Mesenchymal stem cell (in vitro differentiated cells and primary cell): ENCODE measurements at regions not wholly inside any gene's neighbourhood (a gene's known extent, or its start where the extent isn't known, plus 50 kb on each side); places are given as distances from the start of the nearest gene placed in this dataset.

Experiments
- DNase-seq: peaks from one replicate; pipeline ENCODE4 v3.0.0-alpha.2; 2013
- H2AFZ ChIP-seq: one replicate; pipeline ENCODE4 v1.6.1; 2013; ENCODE audit warnings: low read depth, mild to moderate bottlenecking, control low read depth, inconsistent platforms, low read length, moderate library complexity
- H2AK5ac ChIP-seq: 2 replicates; pipeline ENCODE4 v1.6.1; 2013; ENCODE audit warnings: low read length, moderate library complexity, mild to moderate bottlenecking, inconsistent platforms; ENCODE audit not compliant: severe bottlenecking
- H2BK120ac ChIP-seq: one replicate; pipeline ENCODE4 v1.6.1; 2013; ENCODE audit warnings: low read depth, mild to moderate bottlenecking, inconsistent platforms, low read length, moderate library complexity
- H2BK12ac ChIP-seq, 2 experiments: one replicate each; pipeline ENCODE4 v1.6.1; 2013; ENCODE audit warnings: inconsistent platforms in 2 of 2, low read length in 2 of 2, mild to moderate bottlenecking in 2 of 2, moderate library complexity in 2 of 2, control low read depth in 1 of 2
- H2BK15ac ChIP-seq: one replicate; pipeline ENCODE4 v1.6.1; 2013; ENCODE audit warnings: mild to moderate bottlenecking, low read depth, inconsistent platforms; ENCODE audit not compliant: poor library complexity, severe bottlenecking
- H2BK5ac ChIP-seq: 2 replicates; pipeline ENCODE4 v1.6.1; 2013; ENCODE audit warnings: low read depth, mild to moderate bottlenecking, low read length, control low read depth, inconsistent platforms; ENCODE audit not compliant: poor library complexity, severe bottlenecking
- H3K14ac ChIP-seq, 2 experiments: one replicate each; pipeline ENCODE4 v1.6.1; 2013; ENCODE audit warnings: inconsistent platforms in 2 of 2, low read length in 2 of 2, control low read depth in 1 of 2, mild to moderate bottlenecking in 1 of 2, moderate library complexity in 1 of 2
- H3K18ac ChIP-seq, 2 experiments: one replicate each; pipeline ENCODE4 v1.6.1; 2013; ENCODE audit warnings: inconsistent platforms in 2 of 2, low read length in 2 of 2, control low read depth in 1 of 2, low read depth in 1 of 2, mild to moderate bottlenecking in 1 of 2
- H3K23ac ChIP-seq, 2 experiments: one replicate each; pipeline ENCODE4 v1.6.1; 2013; ENCODE audit warnings: inconsistent platforms in 2 of 2, low read length in 2 of 2, mild to moderate bottlenecking in 2 of 2, moderate library complexity in 2 of 2, control low read depth in 1 of 2
- H3K27ac ChIP-seq: 2 replicates; pipeline ENCODE4 v1.5.1; 2013; ENCODE audit warnings: mild to moderate bottlenecking, moderate library complexity, low read length, control low read depth, inconsistent platforms; ENCODE audit not compliant: poor library complexity, severe bottlenecking
- H3K27me3 ChIP-seq, 2 experiments: 2 replicates each; pipeline versions ENCODE4 v1.6.1 to v1.7.0; 2013; ENCODE audit warnings: low read length in 2 of 2, mild to moderate bottlenecking in 2 of 2, moderate library complexity in 2 of 2, control low read depth in 1 of 2, inconsistent platforms in 1 of 2; ENCODE audit not compliant: control insufficient read depth in 1 of 2, insufficient read depth in 1 of 2
- H3K36me3 ChIP-seq, 2 experiments: 2 replicates each; pipeline versions ENCODE4 v1.6.1 to v1.7.0; 2013; ENCODE audit warnings: low read length in 2 of 2, control low read depth in 1 of 2, inconsistent platforms in 1 of 2, low read depth in 1 of 2, mild to moderate bottlenecking in 1 of 2; ENCODE audit not compliant: insufficient read depth in 2 of 2, control insufficient read depth in 1 of 2
- H3K4ac ChIP-seq, 2 experiments: one replicate each; pipeline ENCODE4 v1.6.1; 2013; ENCODE audit warnings: inconsistent platforms in 2 of 2, low read length in 2 of 2, mild to moderate bottlenecking in 2 of 2, moderate library complexity in 2 of 2, control low read depth in 1 of 2, low read depth in 1 of 2
- H3K4me1 ChIP-seq: 2 replicates; pipeline ENCODE4 v1.6.1; 2013; ENCODE audit warnings: low read depth, low read length, control low read depth; ENCODE audit not compliant: control insufficient read depth, insufficient read depth
- H3K4me2 ChIP-seq: 2 replicates; pipeline ENCODE4 v1.6.1; 2013; ENCODE audit warnings: low read length, mild to moderate bottlenecking, inconsistent platforms; ENCODE audit not compliant: poor library complexity, severe bottlenecking
- H3K4me3 ChIP-seq, 2 experiments: 2 replicates each; pipeline versions ENCODE4 v1.5.1 to v1.7.0; 2013; ENCODE audit warnings: low read length in 2 of 2, mild to moderate bottlenecking in 2 of 2, control low read depth in 1 of 2, low read depth in 1 of 2; ENCODE audit not compliant: insufficient read depth in 1 of 2
- H3K79me1 ChIP-seq: replicated peaks from 2 replicates; pipeline ENCODE4 v1.6.1; 2013; ENCODE audit warnings: mild to moderate bottlenecking, control low read depth, low read length, inconsistent platforms; ENCODE audit not compliant: poor library complexity, severe bottlenecking
- H3K9ac ChIP-seq: 2 replicates; pipeline ENCODE4 v1.7.0; 2013; ENCODE audit warnings: mild to moderate bottlenecking, low read length, moderate library complexity
- H3K9me3 ChIP-seq: 2 replicates; pipeline ENCODE4 v1.7.0; 2013; ENCODE audit warnings: mild to moderate bottlenecking, low read length; ENCODE audit not compliant: control insufficient read depth
- H4K8ac ChIP-seq: one replicate; pipeline ENCODE4 v1.6.1; 2013; ENCODE audit warnings: inconsistent platforms, mild to moderate bottlenecking, low read length, moderate library complexity
- H4K91ac ChIP-seq: one replicate; pipeline ENCODE4 v1.6.1; 2013; ENCODE audit warnings: mild to moderate bottlenecking, low read length, inconsistent platforms
- WGBS: methylation state at CpG from one replicate; pipeline ENCODE4 v1.1.7; 2013; ENCODE audit warnings: mixed read lengths; 5-methylcytosine and 5-hydroxymethylcytosine counted together

GRCh38 chrX:109934935-109935334 is 68.0 kb upstream of the TMEM164 start:
- H2BK15ac ChIP-seq = no peak overlapping the region
- H3K4me1 ChIP-seq = no peaks in the 10 kb centered on the region
- no peak overlapping the region for H4K91ac ChIP-seq
- no peak overlapping the region for H3K4me3 ChIP-seq
- H2BK120ac ChIP-seq = no peak overlapping the region
- 74% methylated on average over 5 of the region's 5 CpGs for WGBS
- no peak overlapping the region for H2AFZ ChIP-seq
- H3K79me1 ChIP-seq = no peaks in the 10 kb centered on the region
- no peak overlapping the region for H3K14ac ChIP-seq
- H2BK5ac ChIP-seq = no peak overlapping the region
- no peak overlapping the region for H2BK12ac ChIP-seq
- H3K9ac ChIP-seq = no peak overlapping the region
- H2AK5ac ChIP-seq = no peak overlapping the region
- H3K36me3 ChIP-seq = no peaks in the 10 kb centered on the region
- H3K27ac ChIP-seq = no peak overlapping the region
- no peak overlapping the region for H3K18ac ChIP-seq
- H3K4me2 ChIP-seq = no peak overlapping the region
- H3K4ac ChIP-seq = no peak overlapping the region
- no peak for DNase-seq
- peaks cover 0 to 44% of the 10 kb centered on the region in 2 experiments for H3K27me3 ChIP-seq
- H3K9me3 ChIP-seq = no peaks in the 10 kb centered on the region
- H4K8ac ChIP-seq = no peak overlapping the region
- H3K23ac ChIP-seq = no peak overlapping the region

- Histone ChIP-seq H2AK5ac (no peak overlapping the region), H2BK5ac (no peak overlapping the region), H3K27ac (no peak overlapping the region), H3K79me1 (no peaks in the 10 kb centered on the region), H4K8ac (no peak overlapping the region), H3K36me3 (no peaks in the 10 kb centered on the region), H2BK12ac (no peak overlapping the region), H3K9me3 (no peaks in the 10 kb centered on the region), H3K4ac (no peak overlapping the region), H4K91ac (no peak overlapping the region), H3K27me3 (peaks cover 0 to 51% of the 10 kb centered on the region in 2 experiments), H3K9ac (no peak overlapping the region), H3K4me1 (no peaks in the 10 kb centered on the region), H2BK120ac (no peak overlapping the region), H3K23ac (no peak overlapping the region), H3K18ac (no peak overlapping the region), H2AFZ (no peak overlapping the region), H3K14ac (no peak overlapping the region), H3K4me3 (no peak overlapping the region), H3K4me2 (no peak overlapping the region), H2BK15ac (no peak overlapping the region)
- no peak for DNase-seq
- no CpG with 5 or more reads among the region's 3 CpGs for WGBS
Observed at GRCh38 chrX:109936114-109936513, 66.8 kb upstream of the TMEM164 start.

GRCh38 chrX:109936598-109936997 is 66.3 kb upstream of the TMEM164 start:
- peaks cover 0 to 47% of the 10 kb centered on the region in 2 experiments for H3K27me3 ChIP-seq

GRCh38 chrX:109939498-109939897 is 63.4 kb upstream of the TMEM164 start:
- H3K18ac ChIP-seq = no peak overlapping the region
- no peak overlapping the region for H3K4me3 ChIP-seq
- peaks cover 0 to 60% of the 10 kb centered on the region in 2 experiments for H3K27me3 ChIP-seq
- H4K8ac ChIP-seq = no peak overlapping the region
- H2BK12ac ChIP-seq = no peak overlapping the region
- H2AFZ ChIP-seq = no peak overlapping the region
- H2BK5ac ChIP-seq = no peak overlapping the region
- H3K9ac ChIP-seq = no peak overlapping the region
- no peak overlapping the region for H3K14ac ChIP-seq
- no peaks in the 10 kb centered on the region for H3K9me3 ChIP-seq
- H2BK120ac ChIP-seq = no peak overlapping the region
- H3K4me2 ChIP-seq = no peak overlapping the region
- H2BK15ac ChIP-seq = no peak overlapping the region
- H3K4ac ChIP-seq = no peak overlapping the region
- no peak overlapping the region for H3K27ac ChIP-seq
- no peaks in the 10 kb centered on the region for H3K4me1 ChIP-seq
- DNase-seq = no peak
- WGBS = 90% methylated on average over 2 of the region's 2 CpGs
- no peaks in the 10 kb centered on the region for H3K36me3 ChIP-seq
- no peak overlapping the region for H3K23ac ChIP-seq
- H2AK5ac ChIP-seq = no peak overlapping the region
- no peaks in the 10 kb centered on the region for H3K79me1 ChIP-seq
- H4K91ac ChIP-seq = no peak overlapping the region

More at GRCh38 chrX:109936598-109936997, 66.3 kb upstream of the TMEM164 start:
- Histone ChIP-seq H3K79me1 (no peaks in the 10 kb centered on the region), H2AFZ (no peak overlapping the region), H3K23ac (no peak overlapping the region), H3K9me3 (no peaks in the 10 kb centered on the region), H2AK5ac (no peak overlapping the region), H3K27ac (no peak overlapping the region), H2BK15ac (no peak overlapping the region), H4K8ac (no peak overlapping the region), H3K4me1 (no peaks in the 10 kb centered on the region), H3K18ac (no peak overlapping the region), H2BK12ac (no peak overlapping the region), H2BK120ac (no peak overlapping the region), H2BK5ac (no peak overlapping the region), H3K4me2 (no peak overlapping the region), H3K14ac (no peak overlapping the region), H3K36me3 (no peaks in the 10 kb centered on the region), H3K4me3 (no peak overlapping the region), H3K9ac (no peak overlapping the region), H4K91ac (no peak overlapping the region), H3K4ac (no peak overlapping the region)
- DNase-seq = no peak
- WGBS = 87% methylated on average over 3 of the region's 4 CpGs
